Activated CD4-positive, alpha-beta T cell treated with anti-CD3 and anti-CD28 coated beads, Interleukin-2, amount 10 ng/mL, durations not matched to agents 7 days and 5 days (primary cell): ENCODE measurements at regions not wholly inside any gene's neighbourhood (a gene's known extent, or its start where the extent isn't known, plus 50 kb on each side); places are given as distances from the start of the nearest gene placed in this dataset.

Experiments used
- CTCF ChIA-PET: fragments of 350-600 bp; sonication (Branson Sonifier 250); formaldehyde crosslinking; loops from one replicate; lab custom pipeline; 2021; ENCODE audit warnings: antibody characterized with exemption; lab: Charles Lee
- POLR2A ChIA-PET: fragments of 350-600 bp; sonication (Branson Sonifier 250); formaldehyde crosslinking; loops from one replicate; lab custom pipeline; 2021; ENCODE audit warnings: antibody characterized with exemption; lab: Charles Lee
- DNase-seq: peaks from one replicate; pipeline ENCODE4 v3.0.0-alpha.2; 2020
- H3K27ac Mint-ChIP-seq: one replicate; pipeline ENCODE4 v1.8.0; 2021; ENCODE audit warnings: mild to moderate bottlenecking, moderate library complexity, mixed read lengths
- H3K27me3 Mint-ChIP-seq: one replicate; pipeline ENCODE4 v1.8.0; 2021; ENCODE audit warnings: mixed read lengths
- H3K36me3 Mint-ChIP-seq: one replicate; pipeline ENCODE4 v1.8.0; 2021; ENCODE audit warnings: low read depth, mixed read lengths
- H3K4me1 Mint-ChIP-seq: one replicate; pipeline ENCODE4 v1.8.0; 2021; ENCODE audit warnings: mixed read lengths
- H3K4me3 Mint-ChIP-seq: one replicate; pipeline ENCODE4 v1.8.0; 2021; ENCODE audit warnings: mild to moderate bottlenecking, moderate library complexity, mixed read lengths
- H3K9me3 Mint-ChIP-seq: one replicate; pipeline ENCODE4 v1.8.0; 2021; ENCODE audit warnings: mixed read lengths

GRCh38 chr15:85934691-85935090 is 140.0 kb upstream of the KLHL25 start:
- no peaks in the 10 kb centered on the region for H3K36me3 Mint-ChIP-seq
- CTCF ChIA-PET, result no interaction called here

GRCh38 chr15:85935182-85935581 is 140.5 kb upstream of the KLHL25 start:
- Mint-ChIP-seq H3K27me3 (no peaks in the 10 kb centered on the region), H3K4me1 (no peaks in the 10 kb centered on the region), H3K4me3 (no peak overlapping the region), H3K36me3 (no peaks in the 10 kb centered on the region), H3K27ac (no peak overlapping the region), H3K9me3 (no peaks in the 10 kb centered on the region)
- POLR2A ChIA-PET, result no interaction called here
- DNase-seq, result no peak
- CTCF ChIA-PET, result no interaction called here

More at GRCh38 chr15:85934691-85935090, 140.0 kb upstream of the KLHL25 start:
- Mint-ChIP-seq H3K4me1 (no peaks in the 10 kb centered on the region), H3K9me3 (no peaks in the 10 kb centered on the region), H3K27me3 (no peaks in the 10 kb centered on the region), H3K27ac (no peak overlapping the region), H3K4me3 (no peak overlapping the region)
- POLR2A ChIA-PET, result no interaction called here
- no peak for DNase-seq

GRCh38 chr15:85937661-85938060 is 142.0 kb upstream of the AGBL1 start:
- Mint-ChIP-seq H3K4me1 (no peaks in the 10 kb centered on the region), H3K27me3 (no peaks in the 10 kb centered on the region), H3K27ac (no peak overlapping the region), H3K9me3 (no peaks in the 10 kb centered on the region), H3K36me3 (no peaks in the 10 kb centered on the region), H3K4me3 (no peak overlapping the region)
- POLR2A ChIA-PET, result no interaction called here
- DNase-seq, result no peak
- CTCF ChIA-PET, result no interaction called here

- H3K4me3 Mint-ChIP-seq, result no peak overlapping the region
- ChIA-PET CTCF (no interaction called here), POLR2A (no interaction called here)
- H3K4me1 Mint-ChIP-seq, result no peaks in the 10 kb centered on the region
- no peaks in the 10 kb centered on the region for H3K9me3 Mint-ChIP-seq
- no peaks in the 10 kb centered on the region for H3K36me3 Mint-ChIP-seq
- DNase-seq, result no peak
- no peak overlapping the region for H3K27ac Mint-ChIP-seq
- H3K27me3 Mint-ChIP-seq, result no peaks in the 10 kb centered on the region
Measured at GRCh38 chr15:85941186-85941855, 138.3 kb upstream of the AGBL1 start.

GRCh38 chr15:85942632-85943031 is 137.0 kb upstream of the AGBL1 start:
- Mint-ChIP-seq H3K36me3 (no peaks in the 10 kb centered on the region), H3K27ac (no peak overlapping the region), H3K4me3 (no peak overlapping the region), H3K4me1 (no peaks in the 10 kb centered on the region), H3K27me3 (no peaks in the 10 kb centered on the region), H3K9me3 (no peaks in the 10 kb centered on the region)
- POLR2A ChIA-PET, result no interaction called here
- DNase-seq, result no peak
- CTCF ChIA-PET, result no interaction called here

GRCh38 chr15:85943151-85943550 is 136.5 kb upstream of the AGBL1 start:
- Mint-ChIP-seq H3K4me3 (no peak overlapping the region), H3K27ac (no peak overlapping the region), H3K27me3 (no peaks in the 10 kb centered on the region), H3K36me3 (no peaks in the 10 kb centered on the region), H3K4me1 (no peaks in the 10 kb centered on the region), H3K9me3 (no peaks in the 10 kb centered on the region)
- CTCF ChIA-PET, result no interaction called here
- DNase-seq, result no peak
- POLR2A ChIA-PET, result no interaction called here

DNA sequence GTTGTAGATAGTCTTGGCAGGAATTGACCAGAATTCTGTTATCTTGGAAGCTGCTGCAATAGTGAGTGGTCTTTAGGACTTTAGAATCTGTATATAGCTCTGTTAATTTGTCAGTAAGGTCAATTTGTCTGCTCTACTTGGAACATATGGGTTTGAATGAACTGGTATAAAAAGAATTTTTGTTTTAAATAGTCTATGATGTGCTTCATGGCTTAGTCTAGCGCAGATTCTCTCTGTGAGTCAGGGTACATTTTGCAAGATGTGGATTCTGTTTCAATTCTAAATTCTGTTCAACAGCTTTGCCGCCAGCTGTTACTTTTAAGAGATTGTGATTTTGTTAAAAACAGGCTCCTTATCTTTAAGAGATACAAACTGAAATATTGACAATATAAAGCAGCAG is 135.9 kb upstream of the AGBL1 start:
- CTCF ChIA-PET, result no interaction called here

GRCh38 chr15:85947021-85947420 is 132.7 kb upstream of the AGBL1 start:
- Mint-ChIP-seq H3K4me3 (no peak overlapping the region), H3K27me3 (no peaks in the 10 kb centered on the region), H3K9me3 (no peaks in the 10 kb centered on the region), H3K4me1 (no peaks in the 10 kb centered on the region), H3K27ac (no peak overlapping the region), H3K36me3 (no peaks in the 10 kb centered on the region)
- ChIA-PET CTCF (no interaction called here), POLR2A (no interaction called here)
- no peak for DNase-seq

More for the DNA sequence above, 135.9 kb upstream of the AGBL1 start:
- Mint-ChIP-seq H3K4me1 (no peaks in the 10 kb centered on the region), H3K27me3 (no peaks in the 10 kb centered on the region), H3K27ac (no peak overlapping the region), H3K4me3 (no peak overlapping the region), H3K9me3 (no peaks in the 10 kb centered on the region), H3K36me3 (no peaks in the 10 kb centered on the region)
- POLR2A ChIA-PET, result no interaction called here
- DNase-seq, result no peak

GRCh38 chr15:85947936-85948335 is 131.7 kb upstream of the AGBL1 start:
- no peak for DNase-seq
- POLR2A ChIA-PET, result no interaction called here
- no peak overlapping the region for H3K27ac Mint-ChIP-seq
- no peaks in the 10 kb centered on the region for H3K9me3 Mint-ChIP-seq
- H3K4me1 Mint-ChIP-seq, result no peaks in the 10 kb centered on the region
- H3K36me3 Mint-ChIP-seq, result no peaks in the 10 kb centered on the region
- H3K27me3 Mint-ChIP-seq, result no peaks in the 10 kb centered on the region
- H3K4me3 Mint-ChIP-seq, result no peak overlapping the region
- CTCF ChIA-PET, result no interaction called here

- Mint-ChIP-seq H3K4me3 (no peak overlapping the region), H3K36me3 (no peaks in the 10 kb centered on the region), H3K9me3 (no peaks in the 10 kb centered on the region), H3K4me1 (no peaks in the 10 kb centered on the region), H3K27me3 (peaks cover 6% of the 10 kb centered on the region), H3K27ac (no peak overlapping the region)
- no peak for DNase-seq
- ChIA-PET POLR2A (no interaction called here), CTCF (interaction anchor here (0.5 kb wide), 1 partner anchor 1943 kb away, joined by 3 read pairs; no protein-coding TSS in a partner anchor)
Measured at GRCh38 chr15:85950101-85950500, 129.6 kb upstream of the AGBL1 start.

DNA sequence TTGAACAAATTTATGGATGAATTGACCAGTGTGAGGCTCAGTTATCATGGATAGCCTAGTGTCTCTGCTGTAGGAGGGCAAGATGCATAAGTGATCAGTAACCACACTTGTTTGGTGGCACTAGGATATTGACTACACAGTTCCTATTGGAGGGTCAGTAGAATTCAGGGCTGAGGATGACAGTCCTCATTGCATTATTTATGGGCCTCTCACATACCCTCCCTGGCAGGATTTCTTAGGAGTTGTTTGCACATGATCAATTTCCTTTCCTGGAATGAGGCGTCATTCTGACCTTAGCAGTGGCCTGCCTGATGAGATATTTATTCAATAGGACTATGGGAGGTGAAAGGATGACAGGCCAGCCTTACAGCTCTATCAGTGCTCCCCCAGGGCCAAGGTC is 125.1 kb upstream of the AGBL1 start:
- ChIA-PET POLR2A (no interaction called here), CTCF (no interaction called here)
- Mint-ChIP-seq H3K27ac (no peak overlapping the region), H3K4me3 (no peak overlapping the region), H3K4me1 (peaks cover 4% of the 10 kb centered on the region), H3K27me3 (peaks cover 14% of the 10 kb centered on the region), H3K9me3 (no peaks in the 10 kb centered on the region), H3K36me3 (no peaks in the 10 kb centered on the region)
- no peak for DNase-seq

DNA sequence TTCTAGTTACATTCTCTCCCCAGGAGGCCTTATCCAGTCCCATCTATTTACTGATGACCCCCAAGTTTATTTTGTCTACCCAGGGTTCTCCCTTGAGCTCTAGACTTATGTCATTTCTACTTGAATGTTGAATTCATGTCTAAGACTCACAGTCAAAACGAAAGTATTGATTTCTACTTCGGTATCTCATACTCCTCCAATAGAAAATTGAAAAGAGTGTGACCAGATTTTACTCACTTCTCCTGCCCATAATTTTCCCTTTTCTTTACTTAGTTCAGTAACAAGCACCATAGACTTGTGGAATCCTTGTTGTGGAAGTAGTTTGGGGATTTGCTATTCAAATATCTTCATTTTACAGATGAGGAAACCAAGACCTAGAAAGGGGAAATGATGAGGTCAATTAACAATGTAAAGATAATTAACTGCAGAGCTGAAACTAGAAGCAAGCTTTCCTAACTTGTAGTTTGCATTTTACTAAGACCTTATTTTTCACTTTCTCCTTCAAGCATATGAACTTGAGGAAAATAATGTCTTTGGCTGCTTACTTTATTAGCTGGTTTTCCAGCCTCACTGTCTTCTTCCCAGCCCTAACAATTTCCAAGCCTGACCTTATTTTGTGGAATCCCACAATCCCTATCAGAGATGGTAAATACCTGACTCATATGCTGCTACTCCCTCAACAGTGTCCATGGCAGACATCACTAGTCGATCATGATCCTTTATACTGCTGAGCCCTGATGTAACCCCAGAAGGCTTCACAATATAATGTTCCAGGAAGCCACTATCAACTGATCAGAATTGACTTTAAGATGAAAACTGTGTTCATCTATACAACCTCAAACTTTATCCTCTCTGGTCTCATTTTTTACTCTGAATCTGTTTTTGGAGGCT is 123.9 kb upstream of the AGBL1 start:
- H3K4me3 Mint-ChIP-seq, result no peak overlapping the region
- H3K9me3 Mint-ChIP-seq, result no peaks in the 10 kb centered on the region
- peaks cover 4% of the 10 kb centered on the region for H3K4me1 Mint-ChIP-seq
- H3K36me3 Mint-ChIP-seq, result no peaks in the 10 kb centered on the region
- no peak for DNase-seq
- H3K27me3 Mint-ChIP-seq, result peaks cover 14% of the 10 kb centered on the region
- no peak overlapping the region for H3K27ac Mint-ChIP-seq
- ChIA-PET POLR2A (no interaction called here), CTCF (no interaction called here)

GRCh38 chr15:85956532-85957275 is 123.0 kb upstream of the AGBL1 start:
- H3K4me1 Mint-ChIP-seq, result peaks cover 4% of the 10 kb centered on the region
- DNase-seq, result no peak
- H3K27me3 Mint-ChIP-seq, result peaks cover 14% of the 10 kb centered on the region
- no peak overlapping the region for H3K27ac Mint-ChIP-seq
- CTCF ChIA-PET, result interaction anchor here (1.1 kb wide), 1 partner anchor 11 kb away, joined by 3 read pairs; no protein-coding TSS in a partner anchor
- POLR2A ChIA-PET, result no interaction called here
- no peaks in the 10 kb centered on the region for H3K36me3 Mint-ChIP-seq
- H3K4me3 Mint-ChIP-seq, result no peak overlapping the region
- no peaks in the 10 kb centered on the region for H3K9me3 Mint-ChIP-seq
